HG02884 (cell line): ENCODE measurements at regions not wholly inside any gene's neighbourhood (a gene's known extent, or its start where the extent isn't known, plus 50 kb on each side); places are given as distances from the start of the nearest gene placed in this dataset.

Experiments
- ATAC-seq: cut with Tn5 transposase; IDR thresholded peaks from one replicate; pipeline ENCODE4 v1.9.1; 2021; ENCODE audit warnings: mild to moderate bottlenecking, moderate library complexity; ENCODE audit not compliant: unreplicated experiment

DNA sequence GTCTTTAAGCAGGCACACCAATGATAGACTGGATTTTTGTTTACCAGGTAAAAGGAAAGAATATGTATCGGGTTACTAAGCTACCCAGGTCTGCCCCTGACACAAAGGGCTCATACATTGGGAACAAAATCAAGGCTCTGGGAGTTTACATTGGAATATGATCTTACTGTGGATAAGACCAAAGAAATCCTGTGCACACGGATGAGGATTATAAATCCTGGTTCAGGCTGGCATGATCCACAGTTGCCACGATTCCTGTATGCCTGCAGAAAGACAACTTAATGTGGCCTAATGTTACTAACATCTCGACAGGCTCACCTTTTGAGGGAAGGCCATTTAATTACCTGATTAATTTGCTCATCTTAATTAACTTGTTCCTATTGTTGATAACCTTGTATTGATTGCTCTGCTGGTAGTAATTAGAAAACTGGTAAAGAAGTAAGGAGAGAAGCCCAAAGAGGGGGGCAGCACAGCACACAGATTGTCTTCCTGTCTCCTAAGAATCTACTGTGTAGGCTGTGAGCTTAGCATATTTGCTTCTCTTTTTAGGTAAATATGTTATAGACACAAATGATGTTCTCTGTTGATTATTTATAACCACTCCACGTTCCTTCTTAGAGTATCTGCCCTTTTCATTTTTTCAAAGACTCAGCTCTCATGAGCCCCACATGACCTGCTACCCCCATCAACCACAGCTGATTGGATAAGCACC is 51.0 kb upstream of the TOX3 start:
- no peak for ATAC-seq

DNA sequence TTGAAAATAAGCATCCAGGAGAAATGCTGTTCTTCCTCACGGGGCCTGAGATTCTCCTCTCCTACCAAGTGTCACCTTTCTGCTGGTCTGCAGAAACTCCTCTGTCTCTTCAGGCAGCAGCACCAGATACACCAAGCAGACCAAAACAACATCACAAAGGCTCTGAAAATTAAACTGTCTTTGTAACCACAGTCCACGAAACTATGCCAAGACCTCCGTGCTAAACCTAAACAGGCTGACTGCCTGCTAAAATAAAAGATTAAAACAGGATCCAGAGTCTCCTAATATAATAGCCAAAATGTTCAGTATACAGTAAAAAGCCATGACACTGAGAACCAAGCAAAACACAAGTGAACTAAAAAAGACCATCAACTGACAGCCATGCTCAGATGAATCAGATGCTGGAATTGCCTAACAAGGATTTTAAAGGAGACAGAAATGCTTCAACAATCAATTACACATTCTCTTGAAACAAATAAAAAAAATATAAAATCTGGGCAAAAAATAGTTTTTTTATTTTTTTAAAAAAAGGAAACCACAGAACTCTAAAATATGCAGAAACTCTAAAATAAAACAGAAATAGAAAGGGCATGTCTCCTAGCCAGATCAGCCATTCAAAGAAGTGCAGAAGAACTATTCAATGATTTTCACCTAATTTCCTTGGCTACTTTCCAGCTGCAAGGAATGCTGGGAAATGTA is 50.3 kb upstream of the TOX3 start:
- no peak for ATAC-seq
